Large intestine (tissue), 3 donors: ENCODE measurements at regions not wholly inside any gene's neighbourhood (a gene's known extent, or its start where the extent isn't known, plus 50 kb on each side); places are given as distances from the start of the nearest gene placed in this dataset.
"Not testable (repeated sequence)": the region's sequence is repeated elsewhere in the genome, so short reads cannot be mapped to it uniquely, and the experiment has no call there.

Experiments
- DNase-seq, 2 donors: peaks; one replicate each; pipeline versions ENCODE4 v3.0.0 to v3.0.0-alpha.2; 2013
- H3K27ac ChIP-seq: one replicate; pipeline ENCODE4 v1.5.1; 2013; ENCODE audit warnings: low read length
- H3K27me3 ChIP-seq: 2 replicates; pipeline ENCODE4 v1.6.1; 2013; ENCODE audit warnings: low read length; ENCODE audit not compliant: control insufficient read depth, insufficient read depth
- H3K36me3 ChIP-seq: 2 replicates; pipeline ENCODE4 v1.6.1; 2013; ENCODE audit warnings: low read length; ENCODE audit not compliant: control insufficient read depth, insufficient read depth
- H3K4me1 ChIP-seq: one replicate; pipeline ENCODE4 v1.6.1; 2013; ENCODE audit warnings: low read length; ENCODE audit not compliant: control insufficient read depth, insufficient read depth
- H3K4me3 ChIP-seq: one replicate; pipeline ENCODE4 v1.5.1; 2013; ENCODE audit warnings: low read length
- H3K9me3 ChIP-seq: one replicate; pipeline ENCODE4 v1.6.1; 2013; ENCODE audit warnings: mild to moderate bottlenecking, low read depth, low read length, moderate library complexity; ENCODE audit not compliant: control insufficient read depth
- WGBS: methylation state at CpG from one replicate; pipeline ENCODE4 v1.1.5; 2013; ENCODE audit warnings: low lambda C conversion rate; ENCODE audit not compliant: insufficient coverage; 5-methylcytosine and 5-hydroxymethylcytosine counted together

DNA sequence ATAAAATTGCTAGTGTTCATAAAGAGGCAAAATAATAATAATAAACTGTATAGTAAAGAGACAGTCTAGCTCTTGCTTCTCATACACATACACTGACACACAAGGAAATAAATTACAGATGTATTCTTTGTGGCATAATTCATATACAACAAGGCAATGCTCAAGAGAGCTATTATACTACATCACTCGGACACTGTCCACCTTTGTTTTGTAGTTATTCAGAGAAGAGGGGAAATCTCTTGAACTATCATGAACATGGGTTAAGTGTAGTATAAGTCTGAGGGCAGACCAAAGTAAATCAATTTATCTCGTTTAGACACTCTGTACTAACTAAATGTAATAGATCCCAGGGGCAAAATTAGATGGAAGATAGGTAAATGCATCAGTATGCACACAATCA, 72.7 kb upstream of the PHIP start:
- 83% methylated on average over 1 of the region's 2 CpGs for WGBS
- no peak for DNase-seq
- no peaks in the 10 kb centered on the region for H3K4me1 ChIP-seq
- H3K27me3 ChIP-seq, result no peaks in the 10 kb centered on the region
- no peak overlapping the region for H3K27ac ChIP-seq
- no peak overlapping the region for H3K4me3 ChIP-seq
- no peaks in the 10 kb centered on the region for H3K9me3 ChIP-seq
- no peaks in the 10 kb centered on the region for H3K36me3 ChIP-seq

DNA sequence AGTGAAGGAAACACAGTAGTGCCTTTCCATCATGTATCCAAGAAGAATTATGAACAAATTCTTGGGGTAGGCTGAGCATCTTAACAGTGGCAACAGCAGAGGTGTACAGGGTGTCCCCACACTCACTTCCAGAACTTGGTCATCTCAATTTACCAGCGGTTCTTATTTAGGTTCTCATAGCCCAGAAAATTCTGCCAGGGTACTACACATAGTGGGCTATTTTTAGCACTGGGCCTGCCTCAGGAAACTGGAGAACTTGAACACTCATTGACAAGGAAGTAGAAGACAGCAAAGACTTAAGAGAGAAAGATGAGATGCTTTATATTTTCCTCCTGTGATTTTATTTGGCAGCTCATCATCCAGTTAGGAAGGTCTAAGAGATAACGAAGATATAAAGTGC, 71.8 kb upstream of the PHIP start:
- Histone ChIP-seq H3K27me3 (no peaks in the 10 kb centered on the region), H3K36me3 (no peaks in the 10 kb centered on the region), H3K4me1 (no peaks in the 10 kb centered on the region), H3K27ac (no peak overlapping the region), H3K9me3 (no peaks in the 10 kb centered on the region), H3K4me3 (no peak overlapping the region)
- DNase-seq, result no peak
- WGBS, result 92% methylated on average over 1 of the region's 2 CpGs

DNA sequence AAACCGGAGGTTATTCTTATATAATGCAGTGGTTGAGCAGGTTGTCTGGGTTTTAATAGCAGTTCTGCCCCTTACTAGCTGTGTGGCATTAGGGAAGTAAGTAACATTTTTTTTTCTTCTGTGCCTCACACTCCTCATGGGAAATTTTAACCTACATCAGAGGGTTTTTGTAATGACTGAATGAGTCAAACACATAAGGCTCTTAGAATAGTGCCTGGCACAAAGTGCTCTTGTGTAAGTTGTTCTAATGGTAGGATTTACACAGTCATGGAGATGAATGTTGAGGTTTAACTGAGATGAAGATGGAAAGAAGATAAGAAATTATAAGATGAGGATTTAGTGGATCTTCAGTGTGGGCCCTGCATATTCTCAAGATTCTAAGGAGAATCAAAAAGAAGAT, 68.4 kb upstream of the PHIP start:
- no peaks in the 10 kb centered on the region for H3K9me3 ChIP-seq
- no peak for DNase-seq
- no peaks in the 10 kb centered on the region for H3K36me3 ChIP-seq
- no peaks in the 10 kb centered on the region for H3K4me1 ChIP-seq
- no peak overlapping the region for H3K4me3 ChIP-seq
- WGBS, result no CpG with 5 or more reads among the region's 1 CpG
- H3K27ac ChIP-seq, result no peak overlapping the region
- H3K27me3 ChIP-seq, result no peaks in the 10 kb centered on the region

DNA sequence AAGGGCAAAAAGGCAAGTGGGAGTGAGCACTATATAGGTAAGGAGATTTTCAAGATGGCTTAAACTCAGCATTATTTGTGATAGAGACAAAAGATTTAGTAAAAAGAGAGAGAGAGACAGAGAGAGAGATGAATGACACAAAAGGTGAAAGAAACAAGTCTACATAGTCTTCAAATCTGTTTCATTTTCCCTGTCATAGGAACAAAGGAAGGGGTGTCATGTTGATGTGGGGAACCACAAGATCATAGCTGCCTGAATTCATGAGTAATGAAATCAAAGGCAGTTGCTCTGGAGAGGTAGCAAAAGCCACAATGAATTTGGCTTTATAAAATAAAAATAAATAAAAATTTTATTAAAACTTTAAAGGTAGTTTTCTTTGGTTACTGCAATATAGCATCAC, 67.2 kb upstream of the PHIP start:
- Histone ChIP-seq H3K4me3 (no peak overlapping the region), H3K27ac (no peak overlapping the region)
- no peak for DNase-seq

DNA sequence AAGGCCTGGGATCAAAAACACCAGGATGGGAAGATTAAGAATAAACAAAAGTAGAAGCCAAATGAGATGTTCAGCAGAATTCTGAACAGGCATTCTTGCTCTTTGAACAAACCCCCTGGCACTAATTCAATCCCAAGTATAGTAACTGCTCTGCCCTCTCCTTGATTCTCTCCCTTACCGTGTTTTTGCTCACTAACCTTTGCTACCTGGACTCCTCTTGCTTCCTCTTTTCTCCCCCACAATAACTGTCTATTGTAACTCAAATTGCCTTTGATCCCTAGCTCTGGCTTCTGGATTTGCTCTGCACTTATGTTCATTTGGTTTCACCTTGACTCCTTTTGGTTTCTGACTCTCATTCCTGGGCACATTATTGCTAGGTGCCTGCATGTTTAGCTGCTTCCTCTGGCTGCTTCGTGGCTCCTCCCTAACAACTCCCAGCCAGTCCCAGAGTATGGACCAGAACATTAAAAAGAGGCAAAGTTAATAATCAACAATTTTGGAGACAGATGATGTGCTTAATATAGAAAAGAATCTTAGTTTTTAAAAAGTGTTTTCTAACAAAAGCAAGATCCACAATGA, 65.4 kb upstream of the PHIP start:
- 10% methylated on average over 1 of the region's 2 CpGs for WGBS

More for the DNA sequence above, 67.2 kb upstream of the PHIP start:
- Histone ChIP-seq H3K9me3 (no peaks in the 10 kb centered on the region), H3K27me3 (no peaks in the 10 kb centered on the region), H3K36me3 (no peaks in the 10 kb centered on the region), H3K4me1 (no peaks in the 10 kb centered on the region)

DNA sequence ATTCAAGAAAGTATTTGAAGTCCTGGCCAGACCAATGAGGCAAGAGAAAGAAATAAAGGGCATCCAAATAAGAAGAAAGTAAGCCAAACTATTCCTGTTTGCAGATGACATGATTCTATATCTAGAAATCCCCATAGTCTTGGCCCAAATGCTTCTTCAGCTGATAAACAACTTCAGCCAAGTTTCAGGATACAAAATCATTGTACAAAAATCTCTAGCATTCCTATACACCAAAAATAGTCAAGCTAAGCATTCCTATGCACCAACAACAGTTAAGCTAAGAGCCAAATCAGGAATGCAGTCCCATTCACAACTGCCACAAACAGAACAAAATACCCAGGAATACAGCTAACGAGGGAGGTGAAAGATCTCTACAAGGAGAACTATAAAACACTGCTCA, 60.1 kb upstream of the PHIP start:
- Histone ChIP-seq H3K9me3 (peaks cover 10% of the 10 kb centered on the region), H3K27ac (no peak overlapping the region), H3K36me3 (no peaks in the 10 kb centered on the region), H3K4me1 (no peaks in the 10 kb centered on the region), H3K4me3 (no peak overlapping the region), H3K27me3 (no peaks in the 10 kb centered on the region)
- 78% methylated on average over 1 of the region's 1 CpG for WGBS
- no peak for DNase-seq

More for the DNA sequence above, 65.4 kb upstream of the PHIP start:
- DNase-seq, result peak in 1 of 2 donors; percentile 7
- H3K4me3 ChIP-seq, result no peak overlapping the region
- H3K36me3 ChIP-seq, result no peaks in the 10 kb centered on the region
- H3K27ac ChIP-seq, result no peak overlapping the region
- H3K4me1 ChIP-seq, result no peaks in the 10 kb centered on the region
- H3K9me3 ChIP-seq, result no peaks in the 10 kb centered on the region
- H3K27me3 ChIP-seq, result no peaks in the 10 kb centered on the region

DNA sequence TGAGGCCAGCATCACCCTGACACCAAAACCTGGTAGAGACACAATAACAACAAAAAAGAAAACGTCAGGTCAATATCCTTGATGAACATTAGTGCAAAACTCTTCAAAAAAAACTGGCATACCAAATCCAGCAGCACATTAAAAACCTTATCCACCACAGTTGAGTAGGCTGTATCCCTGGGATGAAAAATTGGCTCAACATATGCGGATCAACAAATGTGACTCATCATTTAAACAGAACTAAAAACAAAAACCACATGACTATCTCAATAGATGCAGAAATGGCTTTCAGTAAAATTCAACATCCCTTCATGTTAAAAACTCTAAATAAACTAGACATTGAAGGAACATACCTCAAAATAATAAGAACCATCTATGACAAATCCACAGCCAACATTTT, 59.6 kb upstream of the PHIP start:
- Histone ChIP-seq H3K36me3 (no peaks in the 10 kb centered on the region), H3K4me3 (no peak overlapping the region), H3K27ac (no peak overlapping the region), H3K27me3 (no peaks in the 10 kb centered on the region), H3K9me3 (peaks cover 10% of the 10 kb centered on the region), H3K4me1 (no peaks in the 10 kb centered on the region)
- DNase-seq, result no peak
- 100% methylated on average over 1 of the region's 2 CpGs for WGBS

DNA sequence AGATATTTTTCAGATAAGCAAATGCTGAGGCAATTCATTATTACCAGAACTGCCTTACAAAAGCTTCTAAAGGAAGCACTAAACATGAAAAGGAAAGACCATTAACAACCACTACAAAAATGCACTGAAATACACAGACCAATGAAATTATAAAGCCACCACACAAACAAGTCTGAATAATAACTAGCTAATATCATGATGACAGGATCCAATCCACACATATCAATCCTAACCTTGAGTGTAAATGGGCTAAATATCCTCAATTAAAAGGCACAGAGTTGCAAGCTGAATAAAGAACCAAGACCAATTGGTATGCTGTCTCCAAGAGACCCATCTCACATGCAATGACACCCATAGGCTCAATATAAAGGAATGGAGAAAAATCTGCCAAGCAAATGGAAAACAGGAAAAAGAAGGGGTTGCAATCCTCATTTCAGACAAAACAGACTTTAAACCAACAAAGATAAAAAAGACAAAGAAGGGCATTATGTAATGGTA, 58.0 kb upstream of the PHIP start:
- Histone ChIP-seq H3K4me3 (no peak overlapping the region), H3K9me3 (peaks cover 10% of the 10 kb centered on the region), H3K27me3 (no peaks in the 10 kb centered on the region), H3K36me3 (no peaks in the 10 kb centered on the region), H3K27ac (no peak overlapping the region), H3K4me1 (no peaks in the 10 kb centered on the region)
- DNase-seq, result no peak

DNA sequence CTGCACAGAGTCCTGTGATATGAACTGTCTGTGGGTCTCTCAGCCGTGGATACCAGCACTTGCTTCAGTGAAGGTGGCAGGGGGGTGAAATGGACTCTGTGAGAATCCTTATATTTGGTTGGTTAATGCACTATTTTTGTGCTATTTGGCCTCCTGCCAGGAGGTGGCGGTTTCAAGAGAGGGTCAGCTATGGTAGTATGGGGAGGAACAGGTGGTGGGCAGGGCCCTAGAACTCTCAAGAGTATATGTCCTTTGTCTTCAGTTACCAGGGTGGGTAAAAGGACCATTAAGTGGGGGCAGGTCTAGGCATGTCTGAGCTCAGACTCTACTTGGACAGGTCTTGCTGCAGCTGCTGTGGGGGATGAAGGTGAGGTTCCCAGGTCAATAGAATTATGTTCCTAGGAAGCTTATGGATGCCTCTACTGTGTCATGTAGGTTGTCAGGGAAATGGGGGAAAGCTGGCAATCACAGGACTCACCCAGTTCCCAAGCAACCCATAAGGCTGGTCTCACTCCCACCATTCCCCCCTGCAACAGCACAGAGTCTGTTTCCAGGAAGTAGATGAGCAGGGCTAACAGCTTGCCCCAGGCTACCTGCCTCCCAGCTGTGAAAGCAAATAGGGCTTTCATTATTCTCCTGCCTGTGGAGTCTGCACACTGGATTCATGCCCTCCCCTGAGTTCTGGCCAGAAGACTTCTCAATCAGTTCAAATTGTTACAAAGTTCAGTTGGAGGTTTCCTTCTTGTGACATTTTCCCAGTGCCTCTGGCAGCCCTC, 56.8 kb upstream of the PHIP start:
- Histone ChIP-seq H3K4me1 (no peaks in the 10 kb centered on the region), H3K4me3 (no peak overlapping the region), H3K27me3 (no peaks in the 10 kb centered on the region), H3K9me3 (peaks cover 10% of the 10 kb centered on the region), H3K27ac (no peak overlapping the region), H3K36me3 (no peaks in the 10 kb centered on the region)
- WGBS, result no CpG with 5 or more reads among the region's 2 CpGs
- DNase-seq, result no peak

DNA sequence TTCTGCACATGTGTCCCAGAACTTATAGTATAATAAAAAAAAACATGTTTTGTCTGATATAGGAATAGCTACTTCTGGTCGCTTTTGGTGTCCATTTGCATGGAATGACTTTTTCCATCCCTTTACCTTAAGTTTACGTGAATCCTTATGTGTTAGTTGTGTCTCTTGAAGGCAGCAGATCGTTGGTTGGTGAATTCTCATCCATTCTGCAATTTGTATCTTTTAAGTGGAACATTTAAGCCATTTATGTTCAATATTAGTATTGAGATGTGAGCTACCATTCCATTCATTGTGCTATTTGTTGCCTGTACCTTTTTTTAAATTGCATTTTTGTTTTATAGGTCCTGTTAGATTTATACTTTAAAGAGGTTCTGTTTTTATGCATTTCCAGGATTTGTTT, 55.1 kb upstream of the PHIP start:
- Histone ChIP-seq H3K4me1 (no peaks in the 10 kb centered on the region), H3K27ac (no peak overlapping the region), H3K27me3 (no peaks in the 10 kb centered on the region), H3K9me3 (peaks cover 10% of the 10 kb centered on the region), H3K36me3 (no peaks in the 10 kb centered on the region), H3K4me3 (no peak overlapping the region)
- no CpG with 5 or more reads among the region's 3 CpGs for WGBS
- no peak for DNase-seq

DNA sequence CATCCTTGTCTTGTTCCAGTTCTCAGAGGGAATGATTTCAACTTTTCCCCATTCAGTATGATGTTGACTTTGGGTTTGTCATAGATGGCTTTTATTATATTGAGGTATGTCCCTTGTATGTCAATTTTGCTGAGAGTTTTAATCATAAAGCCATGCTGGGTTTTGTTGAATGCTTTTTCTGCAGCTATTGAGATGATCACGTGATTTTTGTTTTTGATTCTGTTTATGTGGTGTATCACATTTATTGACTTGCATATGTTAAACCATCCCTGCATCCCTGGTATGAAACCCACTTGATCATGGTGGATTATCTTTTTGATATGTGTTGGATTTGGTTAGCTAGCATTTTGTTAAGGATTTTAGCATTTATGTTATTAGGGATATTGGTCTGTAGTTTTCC, 53.2 kb upstream of the PHIP start:
- WGBS, result no CpG with 5 or more reads among the region's 1 CpG
- H3K27me3 ChIP-seq, DNase-seq, H3K27ac ChIP-seq, H3K4me1 ChIP-seq, H3K4me3 ChIP-seq, H3K36me3 ChIP-seq, H3K9me3 ChIP-seq: not testable (repeated sequence)
